Inferior parietal cortex (tissue), 1 donor: ENCODE measurements at regions not wholly inside any gene's neighbourhood (a gene's known extent, or its start where the extent isn't known, plus 50 kb on each side); places are given as distances from the start of the nearest gene placed in this dataset.

Source experiments
- DNase-seq: peaks from one replicate; pipeline ENCODE4 v3.0.0-alpha.2; 2016; ENCODE audit errors: extremely low spot score

GRCh38 chr12:91922139-91922538 is 223.5 kb downstream of the BTG1 start:
- no peak for DNase-seq

GRCh38 chr12:91921555-91921954 is 224.1 kb downstream of the BTG1 start:
- no peak for DNase-seq

DNA sequence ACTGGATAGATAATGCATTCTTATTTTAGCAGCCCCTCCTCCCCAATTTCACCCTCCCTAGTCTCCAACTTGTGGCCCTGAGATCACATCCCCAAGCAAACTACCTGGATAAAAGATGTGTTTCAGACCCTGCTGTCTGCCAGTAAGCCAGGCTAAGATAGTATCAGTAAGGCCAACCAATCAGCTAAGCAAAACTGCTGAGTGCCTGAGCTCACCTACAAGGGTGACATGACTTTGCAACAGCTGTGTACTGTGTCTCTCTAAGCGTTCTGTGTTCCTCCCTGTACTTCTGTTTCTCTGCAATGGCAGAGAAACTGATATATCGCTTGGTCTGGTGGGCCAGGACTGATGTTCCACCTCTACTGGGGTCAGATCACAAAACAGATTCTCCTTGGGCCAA is 224.9 kb downstream of the BTG1 start:
- no peak for DNase-seq

GRCh38 chr12:91920276-91920675 is 225.4 kb downstream of the BTG1 start:
- DNase-seq = no peak

DNA sequence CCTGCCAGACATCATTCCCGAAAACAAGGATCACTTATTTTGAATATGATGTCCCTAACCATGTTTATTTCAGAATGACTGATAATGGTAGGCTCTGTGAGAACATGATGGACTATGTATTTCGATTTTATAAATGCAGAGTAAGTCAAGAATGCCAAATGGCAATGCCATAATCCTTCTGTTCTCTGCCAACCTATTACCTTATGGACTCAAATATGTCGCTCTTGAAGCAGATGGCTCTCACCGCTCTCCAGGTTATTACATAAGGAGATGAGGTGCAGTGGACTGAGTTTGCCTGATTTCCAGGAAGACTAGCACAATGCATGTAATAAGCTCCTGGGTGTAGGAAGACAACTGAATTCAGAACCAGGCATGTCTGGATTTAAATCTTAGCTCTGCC is 227.2 kb downstream of the BTG1 start:
- DNase-seq = no peak

DNA sequence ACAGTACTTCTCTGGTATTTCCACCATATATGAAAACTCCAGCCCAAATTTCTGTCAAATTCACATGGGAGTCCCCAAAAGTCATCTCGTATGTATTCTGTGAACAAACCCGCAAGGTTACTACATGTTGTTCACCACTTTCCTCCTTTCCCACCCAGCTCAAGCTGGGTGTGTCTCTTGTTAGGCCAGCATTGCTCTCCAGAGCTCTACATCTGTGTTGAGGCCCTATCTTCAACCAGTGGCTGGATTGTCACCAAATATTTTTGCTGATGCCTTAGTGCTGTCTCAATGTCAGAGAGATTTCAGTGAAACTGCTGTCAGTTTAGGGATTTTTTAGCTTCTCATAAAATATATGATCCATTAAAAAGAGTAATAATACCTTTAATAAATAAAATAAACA is 230.9 kb downstream of the BTG1 start:
- DNase-seq = no peak

- DNase-seq = no peak
These were observed 232.0 kb downstream of the BTG1 start for GRCh38 chr12:91913651-91914050.

DNA sequence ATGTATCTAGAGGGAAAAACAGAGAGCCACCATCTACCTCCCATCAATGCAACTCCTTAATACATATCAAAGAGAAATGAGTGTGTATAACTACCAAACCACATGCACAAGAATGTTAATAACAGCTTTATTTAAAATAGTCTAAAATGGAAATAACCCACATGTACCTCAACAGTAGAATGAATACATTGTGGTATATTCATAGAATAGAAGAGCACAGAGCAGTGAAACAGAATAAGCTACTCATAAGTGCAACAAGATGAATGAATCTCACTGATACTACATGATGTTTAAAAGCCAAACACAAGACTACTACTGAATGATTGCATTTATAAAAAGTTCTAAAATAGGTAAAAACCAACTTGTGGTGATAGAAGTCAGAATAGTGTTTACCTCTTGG is 232.5 kb downstream of the BTG1 start:
- DNase-seq = no peak

GRCh38 chr12:91912178-91912577 is 233.5 kb downstream of the BTG1 start:
- no peak for DNase-seq

GRCh38 chr12:91910871-91911388 is 234.7 kb downstream of the BTG1 start:
- DNase-seq = no peak

GRCh38 chr12:91902860-91903683 is 242.6 kb downstream of the BTG1 start:
- DNase-seq = no peak

DNA sequence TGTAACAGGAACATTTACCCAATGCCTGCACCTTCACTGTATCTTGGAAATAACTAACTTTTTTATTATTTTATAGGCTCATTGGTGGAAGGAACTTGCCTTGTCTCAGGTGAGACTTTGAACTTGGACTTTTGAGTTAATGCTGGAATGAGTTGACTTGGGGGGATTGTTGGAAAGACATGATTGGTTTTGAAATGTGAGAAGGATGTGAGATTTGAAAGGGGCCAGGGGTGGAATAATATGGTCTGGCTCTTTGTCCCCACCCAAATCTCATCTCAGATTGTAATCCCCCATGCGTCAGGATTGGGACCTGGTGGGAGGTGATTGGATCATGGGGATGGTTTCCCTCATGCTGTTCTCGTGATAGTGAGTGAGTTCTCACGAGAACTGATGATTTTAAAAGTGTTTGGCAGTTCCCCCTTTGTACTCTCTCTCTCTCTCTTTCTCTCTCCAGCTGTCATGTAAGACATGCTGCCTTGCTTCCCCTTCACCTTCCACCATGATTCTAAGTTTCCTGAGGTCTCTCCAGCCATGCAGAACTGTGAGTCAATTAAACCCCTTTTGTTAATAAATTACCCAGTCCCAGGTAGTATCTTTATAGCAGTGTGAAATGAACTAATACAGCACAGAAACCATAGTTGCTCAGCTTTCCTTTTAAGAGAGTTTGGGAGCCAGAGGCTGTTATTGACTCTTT is 244.1 kb downstream of the BTG1 start:
- DNase-seq = no peak

DNA sequence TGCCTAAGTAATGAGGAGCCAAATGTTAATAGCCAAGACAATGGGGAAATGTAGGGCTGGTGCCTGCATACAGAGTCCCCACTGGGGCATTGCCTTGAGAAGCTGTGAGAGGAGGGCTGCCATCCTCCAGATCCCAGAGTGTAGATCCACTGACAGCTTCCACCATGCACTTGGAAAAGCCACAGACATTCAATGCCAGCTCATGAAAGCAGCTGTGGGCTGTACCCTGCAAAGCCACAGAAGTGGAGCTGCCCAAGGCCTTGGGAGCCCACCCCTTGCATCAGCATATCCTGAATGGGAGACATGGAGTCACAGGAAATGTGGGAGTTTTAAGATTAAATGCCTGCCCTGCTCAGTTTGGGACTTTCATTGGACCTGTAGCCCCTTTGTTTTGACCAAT is 244.7 kb downstream of the BTG1 start:
- no peak for DNase-seq

- DNase-seq = no peak
These were observed 246.6 kb downstream of the BTG1 start for GRCh38 chr12:91899056-91899455.

DNA sequence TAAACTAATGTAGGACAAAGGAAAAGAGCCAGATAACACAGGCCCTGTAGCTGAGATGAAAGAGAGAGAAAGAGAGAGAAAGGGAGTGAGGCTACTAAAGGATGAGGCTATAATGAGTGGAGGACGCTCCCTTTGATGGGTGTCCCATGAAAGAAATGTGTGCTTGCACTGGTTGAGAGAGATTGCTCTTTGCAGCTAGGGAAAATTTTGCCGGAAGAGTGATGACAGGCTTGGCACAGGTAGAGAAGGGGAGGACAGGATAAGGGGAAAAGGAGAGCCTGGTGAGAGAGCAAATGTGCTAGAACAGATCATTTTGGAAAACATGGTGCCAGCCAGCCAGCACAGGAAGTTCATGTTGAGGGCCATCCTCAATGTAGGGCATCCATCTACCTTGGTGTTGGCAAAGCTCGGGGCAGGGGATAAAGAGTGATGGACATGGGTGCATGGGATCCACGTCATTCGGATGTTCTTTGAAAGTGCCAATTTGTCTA is 248.6 kb downstream of the BTG1 start:
- no peak for DNase-seq

DNA sequence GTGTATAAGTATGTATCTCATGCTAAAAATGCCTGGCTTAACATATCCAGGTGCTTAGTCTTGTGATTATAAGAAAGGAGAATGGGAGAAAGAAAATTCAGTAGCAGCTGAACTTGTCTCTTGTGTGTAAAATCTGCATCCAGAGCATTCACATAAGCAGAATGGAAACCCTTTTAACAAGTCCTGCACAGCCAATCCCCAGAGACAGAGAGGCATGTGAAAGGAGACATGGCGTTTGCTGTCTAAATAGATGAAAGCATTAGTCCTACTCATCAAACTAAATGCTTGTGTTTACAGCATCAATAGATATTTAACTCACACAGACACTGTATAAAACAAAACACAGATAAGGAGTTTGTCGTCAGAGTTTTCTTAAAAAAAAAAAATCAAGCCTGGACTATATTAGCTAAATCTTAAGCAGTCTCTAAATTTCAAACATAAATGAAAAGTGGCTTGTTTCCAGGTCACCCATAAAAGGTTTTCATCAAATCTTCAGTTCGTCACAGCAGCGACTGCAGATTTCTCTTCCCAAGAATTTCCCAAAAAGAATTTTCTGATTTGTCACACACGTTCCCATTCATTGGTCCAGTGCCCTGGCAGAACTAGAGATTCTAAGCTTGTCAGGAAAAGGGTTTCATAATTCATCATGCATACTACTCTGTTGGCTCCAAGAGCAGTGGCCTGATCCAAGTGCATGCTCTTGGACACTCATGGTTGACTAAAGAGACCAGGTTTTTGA is 249.2 kb downstream of the BTG1 start:
- no peak for DNase-seq

GRCh38 chr12:91894911-91895310 is 250.7 kb downstream of the BTG1 start:
- no peak for DNase-seq

DNA sequence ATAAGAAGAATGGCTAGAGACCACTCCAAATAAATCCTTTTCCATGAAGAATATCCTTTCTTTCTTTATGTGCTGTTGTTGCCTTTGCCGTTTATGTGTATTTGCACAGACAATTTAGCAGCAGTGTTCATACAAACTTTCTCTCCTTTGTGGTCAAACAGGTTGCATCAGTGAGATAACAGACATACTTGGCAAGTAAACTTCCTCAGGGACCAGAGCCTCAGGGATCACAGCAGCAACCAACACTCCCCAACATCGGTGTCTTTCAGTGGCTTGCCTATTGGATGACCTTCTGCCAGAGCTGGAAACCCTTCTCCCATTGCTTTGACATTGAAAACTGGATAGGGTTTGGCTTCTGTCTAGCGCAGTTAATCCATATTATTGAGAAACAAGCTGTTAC is 252.2 kb downstream of the BTG1 start:
- DNase-seq = no peak

DNA sequence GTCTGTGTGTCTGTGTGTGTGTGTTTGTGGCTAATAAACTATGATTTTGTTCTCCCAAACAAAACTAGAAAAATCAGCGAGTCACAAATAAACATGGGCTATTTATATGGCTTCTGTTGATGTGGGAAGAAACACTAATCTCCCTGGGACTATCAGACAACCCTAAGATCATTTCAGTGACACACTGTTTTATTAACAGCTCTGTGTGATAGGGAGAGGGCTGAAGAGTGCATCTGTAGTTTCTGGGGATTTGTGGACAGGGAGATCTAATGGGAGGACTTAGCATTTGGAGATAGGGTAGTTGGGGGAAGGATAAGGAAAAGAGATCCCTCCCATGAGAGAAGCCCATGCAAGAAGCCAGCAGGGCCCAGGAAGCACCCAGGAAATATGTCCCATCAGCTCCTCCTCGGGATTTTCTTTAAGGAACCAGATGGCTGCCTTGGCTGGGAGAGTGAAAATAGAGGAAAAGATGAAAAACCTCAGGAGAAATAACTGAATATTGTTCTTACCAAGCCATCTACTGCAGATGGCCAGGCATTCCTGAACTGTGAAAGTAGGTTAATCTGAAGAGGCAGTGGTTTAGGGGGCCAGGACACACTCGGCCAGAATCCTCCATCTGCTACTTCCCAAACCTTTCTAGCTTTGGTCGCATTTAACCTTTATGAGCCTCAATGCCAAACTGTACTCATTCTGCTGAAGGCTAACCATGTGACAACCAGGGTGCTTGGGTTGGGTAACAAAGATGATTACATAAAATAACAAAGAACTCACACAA is 253.4 kb downstream of the BTG1 start:
- DNase-seq = no peak

DNA sequence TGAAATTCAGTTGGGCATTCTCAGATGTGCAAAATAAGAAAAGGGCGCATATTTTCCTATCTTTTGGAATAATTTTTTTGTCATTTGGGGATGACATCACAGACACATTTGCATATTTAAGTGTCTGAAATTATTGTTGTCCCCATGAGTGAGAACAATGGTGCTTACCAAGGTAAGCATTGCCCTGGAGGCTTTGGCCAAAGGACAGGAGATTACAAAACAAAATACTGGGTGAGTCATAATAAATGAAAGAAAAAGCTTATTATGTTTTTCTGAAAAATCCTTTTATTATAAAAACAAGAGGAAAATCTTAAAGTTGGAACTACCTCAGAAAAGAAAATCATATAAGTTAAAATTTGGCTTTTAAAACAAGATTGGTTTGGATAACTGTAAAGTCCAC is 254.9 kb downstream of the BTG1 start:
- no peak for DNase-seq

DNA sequence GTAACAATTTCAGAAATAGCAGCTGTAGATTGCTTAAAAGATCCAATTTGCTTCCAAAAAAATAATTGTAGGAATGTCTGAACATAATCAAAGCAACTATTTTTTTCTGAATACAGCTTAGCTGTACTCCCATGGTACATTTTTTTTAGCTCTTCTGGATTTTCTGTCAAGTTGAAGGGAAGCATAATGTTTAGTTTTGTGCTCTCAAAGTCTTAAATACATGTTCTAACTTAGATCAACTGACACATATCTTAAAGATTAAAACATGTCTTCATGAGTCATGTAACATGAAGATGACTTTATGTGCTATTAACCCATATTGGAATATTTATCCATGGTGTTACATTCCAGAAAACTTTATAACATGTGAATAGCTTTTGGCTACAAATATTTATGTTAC is 255.7 kb downstream of the BTG1 start:
- no peak for DNase-seq

- no peak for DNase-seq
These were observed 256.6 kb downstream of the BTG1 start for GRCh38 chr12:91889059-91889458.
